ENCODE measurements at regions not wholly inside any gene's neighbourhood (a gene's known extent, or its start where the extent isn't known, plus 50 kb on each side); places are given as distances from the start of the nearest gene placed in this dataset.

DNA sequence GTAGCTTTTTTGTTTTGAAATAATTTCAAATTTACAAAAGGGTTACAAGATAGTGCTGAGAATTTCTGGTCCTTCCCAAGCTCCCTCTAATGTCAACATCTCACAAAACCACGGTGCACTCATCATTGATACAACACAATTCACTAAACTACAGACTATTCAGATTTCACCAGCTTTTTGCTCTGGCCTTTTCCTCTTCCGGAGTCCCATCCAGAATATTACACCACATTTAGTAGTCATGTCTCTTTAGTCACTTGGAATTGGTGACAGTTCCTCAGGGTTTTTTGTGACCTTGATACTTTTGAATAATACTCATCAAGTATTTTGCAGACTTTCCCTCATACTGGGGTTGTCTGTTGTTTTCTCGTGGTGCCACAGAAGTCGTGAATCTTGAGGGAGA, 484.0 kb downstream of the GADD45G start:
- DNase-seq (ENCODE audit: unreplicated experiment): no peak
- ChIA-PET POLR2A (no interaction called here), CTCF (interaction anchor here (1.1 to 1.9 kb wide), 2 partner anchors 11 to 14 kb away, joined by 4 to 5 read pairs; no protein-coding TSS in a partner anchor)
- Mint-ChIP-seq H3K27ac (ENCODE audit: low read depth, unreplicated experiment) (no peak overlapping the region), H3K4me1 (ENCODE audit: insufficient read depth, unreplicated experiment) (no peaks in the 10 kb centered on the region), H3K4me3 (ENCODE audit: unreplicated experiment) (no peak overlapping the region), H3K36me3 (ENCODE audit: insufficient read depth, unreplicated experiment) (no peaks in the 10 kb centered on the region), H3K9me3 (ENCODE audit: unreplicated experiment) (no peaks in the 10 kb centered on the region), H3K27me3 (ENCODE audit: insufficient read depth, unreplicated experiment) (peaks cover 68% of the 10 kb centered on the region)
- TF ChIP-seq, protein P1, sequence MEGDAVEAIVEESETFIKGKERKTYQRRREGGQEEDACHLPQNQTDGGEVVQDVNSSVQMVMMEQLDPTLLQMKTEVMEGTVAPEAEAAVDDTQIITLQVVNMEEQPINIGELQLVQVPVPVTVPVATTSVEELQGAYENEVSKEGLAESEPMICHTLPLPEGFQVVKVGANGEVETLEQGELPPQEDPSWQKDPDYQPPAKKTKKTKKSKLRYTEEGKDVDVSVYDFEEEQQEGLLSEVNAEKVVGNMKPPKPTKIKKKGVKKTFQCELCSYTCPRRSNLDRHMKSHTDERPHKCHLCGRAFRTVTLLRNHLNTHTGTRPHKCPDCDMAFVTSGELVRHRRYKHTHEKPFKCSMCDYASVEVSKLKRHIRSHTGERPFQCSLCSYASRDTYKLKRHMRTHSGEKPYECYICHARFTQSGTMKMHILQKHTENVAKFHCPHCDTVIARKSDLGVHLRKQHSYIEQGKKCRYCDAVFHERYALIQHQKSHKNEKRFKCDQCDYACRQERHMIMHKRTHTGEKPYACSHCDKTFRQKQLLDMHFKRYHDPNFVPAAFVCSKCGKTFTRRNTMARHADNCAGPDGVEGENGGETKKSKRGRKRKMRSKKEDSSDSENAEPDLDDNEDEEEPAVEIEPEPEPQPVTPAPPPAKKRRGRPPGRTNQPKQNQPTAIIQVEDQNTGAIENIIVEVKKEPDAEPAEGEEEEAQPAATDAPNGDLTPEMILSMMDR (IDR thresholded peaks at IDR 0.05; ENCODE audit: unreplicated experiment): no peak
- BruUV-seq (replicated peaks): no TSS peak
- intact Hi-C loops (cut with micrococcal nuclease): no loop called here

DNA sequence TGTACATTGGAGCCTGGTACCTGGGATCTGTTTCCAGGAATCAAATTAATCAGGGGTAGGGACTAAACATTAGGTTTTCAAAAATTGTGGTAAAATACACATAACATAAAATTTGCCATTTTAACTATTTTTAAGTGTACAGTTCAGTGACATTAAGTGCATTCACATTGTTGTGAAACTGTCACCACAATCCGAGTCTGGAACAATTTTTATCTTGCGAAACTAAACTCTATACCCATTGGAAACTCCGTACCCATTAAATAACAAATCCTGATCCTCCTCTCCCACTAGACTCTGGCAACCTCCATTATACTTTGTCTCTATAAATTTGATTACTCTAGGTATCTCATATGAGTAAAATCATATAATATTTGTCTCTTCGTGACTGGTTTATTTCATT, 486.2 kb downstream of the GADD45G start:
- BruUV-seq (replicated peaks): no TSS peak
- TF ChIP-seq, protein P1 (IDR thresholded peaks at IDR 0.05; ENCODE audit: unreplicated experiment): no peak
- DNase-seq (ENCODE audit: unreplicated experiment): no peak
- ChIA-PET POLR2A (no interaction called here), CTCF (no interaction called here)
- H3K4me1 Mint-ChIP-seq (ENCODE audit: insufficient read depth, unreplicated experiment): no peaks in the 10 kb centered on the region
- intact Hi-C loops (cut with micrococcal nuclease): no loop called here
- no peak overlapping the region for H3K4me3 Mint-ChIP-seq (ENCODE audit: unreplicated experiment)
- H3K27me3 Mint-ChIP-seq (ENCODE audit: insufficient read depth, unreplicated experiment): peaks cover 69% of the 10 kb centered on the region
- H3K27ac Mint-ChIP-seq (ENCODE audit: low read depth, unreplicated experiment): no peak overlapping the region
- H3K36me3 Mint-ChIP-seq (ENCODE audit: insufficient read depth, unreplicated experiment): no peaks in the 10 kb centered on the region
- H3K9me3 Mint-ChIP-seq (ENCODE audit: unreplicated experiment): no peaks in the 10 kb centered on the region

- TF ChIP-seq, protein P1 (IDR thresholded peaks at IDR 0.05; ENCODE audit: unreplicated experiment): no peak
- Mint-ChIP-seq H3K4me3 (ENCODE audit: unreplicated experiment) (no peak overlapping the region), H3K36me3 (ENCODE audit: insufficient read depth, unreplicated experiment) (no peaks in the 10 kb centered on the region), H3K27me3 (ENCODE audit: insufficient read depth, unreplicated experiment) (peaks cover 54% of the 10 kb centered on the region), H3K27ac (ENCODE audit: low read depth, unreplicated experiment) (no peak overlapping the region), H3K9me3 (ENCODE audit: unreplicated experiment) (no peaks in the 10 kb centered on the region), H3K4me1 (ENCODE audit: insufficient read depth, unreplicated experiment) (no peaks in the 10 kb centered on the region)
- intact Hi-C loops (cut with micrococcal nuclease): no loop called here
- no TSS peak for BruUV-seq (replicated peaks)
- DNase-seq (ENCODE audit: unreplicated experiment): no peak
- ChIA-PET POLR2A (no interaction called here), CTCF (interaction anchor here (0.7 to 7.1 kb wide), 2 partner anchors 491 to 750 kb away, joined by 4 to 157 read pairs; partner anchors contain the start of gene GADD45G)
Measured at GRCh38 chr9:90092508-90092907, 487.7 kb downstream of the GADD45G start.

DNA sequence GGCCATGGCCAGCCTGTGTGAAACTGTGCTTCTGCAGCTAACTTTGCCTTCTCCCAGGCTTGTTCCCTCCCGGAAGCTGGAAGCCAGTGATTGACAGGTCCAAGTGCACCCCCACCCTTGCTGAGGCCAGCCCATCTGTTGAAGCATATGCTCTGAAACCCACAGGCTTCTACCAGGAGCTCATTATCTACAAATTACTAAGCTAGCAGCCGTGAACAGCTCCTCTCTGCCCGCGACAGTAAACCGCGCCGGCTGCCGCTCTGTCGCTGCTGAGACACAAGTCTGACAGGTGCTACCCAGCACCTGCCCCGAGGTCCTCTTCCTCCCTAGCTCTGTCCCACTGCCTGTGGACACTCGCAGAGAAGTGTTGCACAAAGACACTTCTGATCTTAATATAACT, 490.9 kb downstream of the GADD45G start:
- H3K4me3 Mint-ChIP-seq (ENCODE audit: unreplicated experiment): no peak overlapping the region
- intact Hi-C loops (cut with micrococcal nuclease): no loop called here
- POLR2A ChIA-PET: interaction anchor here (1.1 kb wide), 1 partner anchor 498 kb away, joined by 4 read pairs; no protein-coding TSS in a partner anchor
- no peaks in the 10 kb centered on the region for H3K9me3 Mint-ChIP-seq (ENCODE audit: unreplicated experiment)
- no peaks in the 10 kb centered on the region for H3K4me1 Mint-ChIP-seq (ENCODE audit: insufficient read depth, unreplicated experiment)
- CTCF ChIA-PET: interaction anchor here (1.0 to 7.1 kb wide), 8 partner anchors 17 to 502 kb away, joined by 3 to 157 read pairs (median 4); partner anchors contain the start of gene GADD45G
- peaks cover 22% of the 10 kb centered on the region for H3K27me3 Mint-ChIP-seq (ENCODE audit: insufficient read depth, unreplicated experiment)
- no peak for DNase-seq (ENCODE audit: unreplicated experiment)
- no TSS peak for BruUV-seq (replicated peaks)
- H3K27ac Mint-ChIP-seq (ENCODE audit: low read depth, unreplicated experiment): no peak overlapping the region
- TF ChIP-seq, protein P1 (IDR thresholded peaks at IDR 0.05; ENCODE audit: unreplicated experiment): no peak
- H3K36me3 Mint-ChIP-seq (ENCODE audit: insufficient read depth, unreplicated experiment): no peaks in the 10 kb centered on the region

Data from MCF 10A (cell line).